ENCODE measurements at regions not wholly inside any gene's neighbourhood (a gene's known extent, or its start where the extent isn't known, plus 50 kb on each side); places are given as distances from the start of the nearest gene placed in this dataset.

- no peaks in the 10 kb centered on the region for H3K79me2 ChIP-seq (ENCODE audit: low read length)
- no peaks in the 10 kb centered on the region for H4K20me1 ChIP-seq (ENCODE audit: low read length)
- ATAC-seq (peak; percentile 27; the same call in 1 of the 2 replicates), DNase-seq (peak; percentile 29)
- H3K9me2 ChIP-seq (replicated peaks; ENCODE audit: low read length), result no peaks in the 10 kb centered on the region
- BruUV-seq (replicated peaks), result no TSS peak
- intact Hi-C loops (cut with micrococcal nuclease), result no loop called here
- no peaks in the 10 kb centered on the region for H3F3A ChIP-seq (ENCODE audit: low read length, unreplicated experiment)
- H3K9ac ChIP-seq (ENCODE audit: low read length), result no peak overlapping the region
- CTCF ChIA-PET, result no interaction called here
- peaks cover 12% of the 10 kb centered on the region; the same call in 1 of the 2 replicates for H3K4me1 ChIP-seq (ENCODE audit: insufficient read depth, low read length)
- TF ChIP-seq EZH2phosphoT487 (IDR thresholded peaks at IDR 0.05; ENCODE audit: borderline replicate concordance, low read length) (no peak), CTCF (conservative IDR thresholded peaks at IDR 0.05; ENCODE audit: low read depth, low read length) (no peak), EZH2 (IDR thresholded peaks at IDR 0.05; ENCODE audit: low read length, unreplicated experiment) (no peak)
- no peak overlapping the region for H3K27ac ChIP-seq (ENCODE audit: low read length)
- H3K4me2 ChIP-seq (ENCODE audit: low read length), result peak overlapping the region; percentile 37
- peak overlapping the region; percentile 43; the same call in 1 of the 2 replicates for H2AFZ ChIP-seq (ENCODE audit: low read length)
- no peaks in the 10 kb centered on the region for H3K27me3 ChIP-seq (ENCODE audit: low read length)
- no peaks in the 10 kb centered on the region for H3K36me3 ChIP-seq (ENCODE audit: low read depth, low read length)
- no peaks in the 10 kb centered on the region for H3K9me3 ChIP-seq (ENCODE audit: low read length)
- no peak overlapping the region for H3K4me3 ChIP-seq (ENCODE audit: low read length)
- POLR2A ChIA-PET (ENCODE audit: unreplicated experiment), result no interaction called here
Measured at GRCh38 chr4:137367620-137368019, 164.7 kb downstream of the PCDH18 start.

GRCh38 chr4:137363496-137363895 lies 168.8 kb downstream of the PCDH18 start:
- no TSS peak for BruUV-seq (replicated peaks)
- Histone ChIP-seq H3K79me2 (ENCODE audit: low read length) (no peaks in the 10 kb centered on the region), H3K9me2 (replicated peaks; ENCODE audit: low read length) (no peaks in the 10 kb centered on the region), H2AFZ (ENCODE audit: low read length) (no peak overlapping the region), H3K4me3 (ENCODE audit: low read length) (no peak overlapping the region), H3K9ac (ENCODE audit: low read length) (no peak overlapping the region), H3K4me2 (ENCODE audit: low read length) (no peak overlapping the region), H3K27me3 (ENCODE audit: low read length) (no peaks in the 10 kb centered on the region), H4K20me1 (ENCODE audit: low read length) (no peaks in the 10 kb centered on the region), H3K36me3 (ENCODE audit: low read depth, low read length) (no peaks in the 10 kb centered on the region), H3K9me3 (ENCODE audit: low read length) (no peaks in the 10 kb centered on the region), H3K4me1 (ENCODE audit: insufficient read depth, low read length) (peaks cover 8% of the 10 kb centered on the region; the same call in 1 of the 2 replicates), H3K27ac (ENCODE audit: low read length) (no peak overlapping the region), H3F3A (ENCODE audit: low read length, unreplicated experiment) (no peaks in the 10 kb centered on the region)
- DNase-seq, result no peak
- intact Hi-C loops (cut with micrococcal nuclease), result no loop called here
- ChIA-PET POLR2A (ENCODE audit: unreplicated experiment) (no interaction called here), CTCF (no interaction called here)
- ATAC-seq, result no peak
- TF ChIP-seq CTCF (conservative IDR thresholded peaks at IDR 0.05; ENCODE audit: low read depth, low read length) (no peak), EZH2phosphoT487 (IDR thresholded peaks at IDR 0.05; ENCODE audit: borderline replicate concordance, low read length) (no peak), EZH2 (IDR thresholded peaks at IDR 0.05; ENCODE audit: low read length, unreplicated experiment) (no peak)

- H3K9me3 ChIP-seq (ENCODE audit: low read length), result no peaks in the 10 kb centered on the region
- no peaks in the 10 kb centered on the region for H3K79me2 ChIP-seq (ENCODE audit: low read length)
- H3K27me3 ChIP-seq (ENCODE audit: low read length), result no peaks in the 10 kb centered on the region
- H3K4me2 ChIP-seq (ENCODE audit: low read length), result no peak overlapping the region
- no peaks in the 10 kb centered on the region for H3K36me3 ChIP-seq (ENCODE audit: low read depth, low read length)
- no peaks in the 10 kb centered on the region for H3K4me1 ChIP-seq (ENCODE audit: insufficient read depth, low read length)
- no peaks in the 10 kb centered on the region for H4K20me1 ChIP-seq (ENCODE audit: low read length)
- no peak for TF ChIP-seq EZH2phosphoT487 (IDR thresholded peaks at IDR 0.05; ENCODE audit: borderline replicate concordance, low read length)
- no peak for TF ChIP-seq EZH2 (IDR thresholded peaks at IDR 0.05; ENCODE audit: low read length, unreplicated experiment)
- TF ChIP-seq CTCF (conservative IDR thresholded peaks at IDR 0.05; ENCODE audit: low read depth, low read length), result no peak
- DNase-seq, result no peak
- H3K27ac ChIP-seq (ENCODE audit: low read length), result no peak overlapping the region
- H2AFZ ChIP-seq (ENCODE audit: low read length), result no peak overlapping the region
- no TSS peak for BruUV-seq (replicated peaks)
- no peak overlapping the region for H3K9ac ChIP-seq (ENCODE audit: low read length)
- no peaks in the 10 kb centered on the region for H3F3A ChIP-seq (ENCODE audit: low read length, unreplicated experiment)
- intact Hi-C loops (cut with micrococcal nuclease), result no loop called here
- H3K9me2 ChIP-seq (replicated peaks; ENCODE audit: low read length), result no peaks in the 10 kb centered on the region
- no peak for ATAC-seq
- ChIA-PET CTCF (no interaction called here), POLR2A (ENCODE audit: unreplicated experiment) (no interaction called here)
- no peak overlapping the region for H3K4me3 ChIP-seq (ENCODE audit: low read length)
Measured at GRCh38 chr4:137361756-137362470, 170.4 kb downstream of the PCDH18 start.
